IMR-90 (cell line): ENCODE measurements at regions not wholly inside any gene's neighbourhood (a gene's known extent, or its start where the extent isn't known, plus 50 kb on each side); places are given as distances from the start of the nearest gene placed in this dataset.

Experiments
- ATAC-seq: fragments of 200-7000 bp; cut with Tn5 transposase; 2 replicates; pipeline ENCODE4 v1.9.1; 2020; ENCODE audit warnings: low read depth, mild to moderate bottlenecking, moderate library complexity
- BruUV-seq: library from RNA; stranded (reverse); fragments of 400-500 nt; replicated peaks from 2 replicates; lab custom pipeline; 2021; lab: Mats Ljungman, UMichigan
- CTCF ChIA-PET: fragments of 300-600 bp; formaldehyde crosslinking; extraction: SDS; loops from one replicate; lab custom pipeline; 2021; ENCODE audit warnings: antibody characterized with exemption; lab: Yijun Ruan, JAX
- POLR2A ChIA-PET: fragments of 300-600 bp; sonication (Branson Sonifier 250); formaldehyde crosslinking; loops from one replicate; lab custom pipeline; 2022; ENCODE audit warnings: antibody characterized with exemption; ENCODE audit not compliant: unreplicated experiment; lab: Charles Lee
- DNase-seq: peaks from one replicate; pipeline ENCODE4 v3.0.0; 2013
- H2AFZ ChIP-seq: replicated peaks from 2 replicates; pipeline ENCODE3; 2013; ENCODE audit warnings: low read length, mild to moderate bottlenecking; ENCODE audit not compliant: poor library complexity
- H2AK5ac ChIP-seq: 2 replicates; pipeline ENCODE4 v1.6.1; 2013; ENCODE audit warnings: low read depth, low read length, inconsistent platforms
- H2AK9ac ChIP-seq: replicated peaks from 2 replicates; pipeline ENCODE3; 2013; ENCODE audit warnings: mild to moderate bottlenecking, low read depth, low read length, moderate library complexity; ENCODE audit not compliant: poor library complexity
- H2BK120ac ChIP-seq: 2 replicates; pipeline ENCODE4 v1.6.1; 2013; ENCODE audit warnings: low read depth, low read length, inconsistent platforms
- H2BK15ac ChIP-seq: 3 replicates; pipeline ENCODE4 v1.6.1; 2013; ENCODE audit warnings: low read depth, low read length, inconsistent platforms
- H2BK20ac ChIP-seq: 2 replicates; pipeline ENCODE4 v1.6.1; 2013; ENCODE audit warnings: low read depth, mild to moderate bottlenecking, inconsistent platforms, low read length, moderate library complexity
- H2BK5ac ChIP-seq: 2 replicates; pipeline ENCODE4 v1.6.1; 2013; ENCODE audit warnings: mild to moderate bottlenecking, low read depth, low read length, inconsistent platforms; ENCODE audit not compliant: poor library complexity, severe bottlenecking
- H3K14ac ChIP-seq: replicated peaks from 2 replicates; pipeline ENCODE4 v1.6.1; 2013; ENCODE audit warnings: low read depth, low read length, inconsistent platforms
- H3K18ac ChIP-seq: 2 replicates; pipeline ENCODE4 v1.6.1; 2013; ENCODE audit warnings: low read depth, low read length, control low read depth
- H3K23ac ChIP-seq: 2 replicates; pipeline ENCODE4 v1.6.1; 2013; ENCODE audit warnings: low read depth, low read length, inconsistent platforms
- H3K27ac ChIP-seq: 2 replicates; pipeline ENCODE4 v1.5.1; 2013; ENCODE audit warnings: mild to moderate bottlenecking, control low read depth, low read length; ENCODE audit not compliant: insufficient read depth
- H3K27me3 ChIP-seq: 2 replicates; pipeline ENCODE4 v1.6.1; 2013; ENCODE audit warnings: low read length; ENCODE audit not compliant: control insufficient read depth, insufficient read depth
- H3K36me3 ChIP-seq: 2 replicates; pipeline ENCODE4 v1.6.1; 2013; ENCODE audit warnings: low read length, mixed read lengths; ENCODE audit not compliant: control insufficient read depth, insufficient read depth
- H3K4ac ChIP-seq: 2 replicates; pipeline ENCODE4 v1.6.1; 2013; ENCODE audit warnings: low read depth, low read length, inconsistent platforms
- H3K4me1 ChIP-seq: 2 replicates; pipeline ENCODE4 v1.6.1; 2013; ENCODE audit warnings: low read length, mixed read lengths; ENCODE audit not compliant: control insufficient read depth, insufficient read depth
- H3K4me2 ChIP-seq: 2 replicates; pipeline ENCODE4 v1.6.1; 2013; ENCODE audit warnings: low read depth, mild to moderate bottlenecking, control low read depth, low read length, moderate library complexity
- H3K4me3 ChIP-seq: 2 replicates; pipeline ENCODE4 v1.5.1; 2013; ENCODE audit warnings: low read depth, mild to moderate bottlenecking, control low read depth, low read length, moderate library complexity; ENCODE audit not compliant: insufficient read depth
- H3K56ac ChIP-seq: 2 replicates; pipeline ENCODE4 v1.6.1; 2013; ENCODE audit warnings: low read length, inconsistent platforms; ENCODE audit not compliant: insufficient read depth; ENCODE audit errors: extremely low read depth
- H3K79me1 ChIP-seq, 2 experiments: 2 replicates each; pipeline ENCODE4 v1.6.1; 2013; ENCODE audit warnings: low read length in 2 of 2, inconsistent platforms in 1 of 2, low read depth in 1 of 2
- H3K9ac ChIP-seq: 2 replicates; pipeline ENCODE4 v1.6.1; 2013; ENCODE audit warnings: low read depth, low read length, control low read depth
- H3K9me1 ChIP-seq: 2 replicates; pipeline ENCODE4 v1.6.1; 2013; ENCODE audit warnings: low read length, inconsistent platforms; ENCODE audit not compliant: insufficient read depth
- H3K9me3 ChIP-seq: 2 replicates; pipeline ENCODE4 v1.6.1; 2013; ENCODE audit warnings: low read length; ENCODE audit not compliant: control insufficient read depth, insufficient read depth
- H4K20me1 ChIP-seq: 2 replicates; pipeline ENCODE4 v1.6.1; 2013; ENCODE audit warnings: low read length, inconsistent platforms; ENCODE audit not compliant: insufficient read depth
- H4K5ac ChIP-seq: 2 replicates; pipeline ENCODE4 v1.6.1; 2013; ENCODE audit warnings: mild to moderate bottlenecking, low read depth, low read length, control low read depth
- H4K8ac ChIP-seq, 2 experiments: 2 replicates each; pipeline ENCODE4 v1.6.1; 2013; ENCODE audit warnings: low read depth in 2 of 2, low read length in 2 of 2, control low read depth in 1 of 2, inconsistent platforms in 1 of 2
- H4K91ac ChIP-seq: 2 replicates; pipeline ENCODE4 v1.6.1; 2013; ENCODE audit warnings: low read depth, low read length, inconsistent platforms; ENCODE audit not compliant: insufficient read depth
- BHLHE40 ChIP-seq: fragments of 150-350 bp; IDR thresholded peaks from 2 replicates; pipeline ENCODE4 v1.6.1; 2016; ENCODE audit warnings: mild to moderate bottlenecking, low read depth, low read length
- CEBPB ChIP-seq: IDR thresholded peaks from 2 replicates; pipeline ENCODE4 v1.6.1; 2012; ENCODE audit warnings: low read depth, low read length, improper control_type of control experiment
- CHD1 ChIP-seq: IDR thresholded peaks from 2 replicates; pipeline ENCODE4 v1.6.1; 2012; ENCODE audit warnings: low read depth, low read length, improper control_type of control experiment
- ELK1 ChIP-seq: fragments of 150-350 bp; IDR thresholded peaks from 2 replicates; pipeline ENCODE4 v1.6.1; 2016; ENCODE audit warnings: low read depth, mild to moderate bottlenecking, low read length, moderate library complexity, borderline replicate concordance
- FOS ChIP-seq: fragments of 150-350 bp; IDR thresholded peaks from 2 replicates; pipeline ENCODE4 v1.6.1; 2016; ENCODE audit warnings: low read depth, low read length
- MAFK ChIP-seq: IDR thresholded peaks from 2 replicates; pipeline ENCODE4 v1.6.1; 2012; ENCODE audit warnings: low read depth, low read length, improper control_type of control experiment
- MAZ ChIP-seq: IDR thresholded peaks from 2 replicates; pipeline ENCODE4 v1.6.1; 2012; ENCODE audit warnings: low read depth, mild to moderate bottlenecking, low read length, improper control_type of control experiment, moderate library complexity, borderline replicate concordance
- MXI1 ChIP-seq: IDR thresholded peaks from 2 replicates; pipeline ENCODE4 v1.6.1; 2012; ENCODE audit warnings: low read depth, mild to moderate bottlenecking, low read length, moderate library complexity, borderline replicate concordance
- RAD21 ChIP-seq: IDR thresholded peaks from 2 replicates; pipeline ENCODE4 v1.6.1; 2012; ENCODE audit warnings: low read length, improper control_type of control experiment
- RCOR1 ChIP-seq: IDR thresholded peaks from 2 replicates; pipeline ENCODE4 v1.6.1; 2012; ENCODE audit warnings: mild to moderate bottlenecking, low read length, improper control_type of control experiment; ENCODE audit not compliant: insufficient replicate concordance
- RFX5 ChIP-seq: IDR thresholded peaks from 2 replicates; pipeline ENCODE4 v1.8.0; 2012; ENCODE audit warnings: low read depth, mild to moderate bottlenecking, low read length, moderate library complexity
- SMC3 ChIP-seq: fragments of 150-350 bp; IDR thresholded peaks from 2 replicates; pipeline ENCODE4 v1.6.1; 2016; ENCODE audit warnings: low read depth, mild to moderate bottlenecking, antibody characterized with exemption, low read length, moderate library complexity
- WGBS, 2 experiments: methylation state at CpG; one replicate each; pipeline versions ENCODE4 v1.1.5 to v1.1.7; 2013; ENCODE audit warnings: missing lambda C conversion rate in 2 of 2; ENCODE audit not compliant: insufficient read length in 1 of 2; ENCODE audit errors: extremely low coverage in 2 of 2; 5-methylcytosine and 5-hydroxymethylcytosine counted together
- dilution Hi-C: fragments of 300-500 bp; cut with HindIII; formaldehyde crosslinking; loops from one replicate; pipeline ENCODE4 v1.14.3; 2018; ENCODE audit warnings: low sequenced_read_pairs; ENCODE audit not compliant: unreplicated experiment
- in situ Hi-C: fragments of 300-500 bp; cut with MboI; formaldehyde crosslinking; loops from 3 replicates; pipeline ENCODE4 v1.14.3; 2019; ENCODE audit warnings: low sequenced_read_pairs, inconsistent platforms, mixed read lengths
- intact Hi-C: fragments of 100-400 bp; cut with micrococcal nuclease; formaldehyde crosslinking; loops from 2 replicates; pipeline ENCODE4 v1.10.0; 2022
- TF ChIP-seq, protein P1 (sequence below): conservative IDR thresholded peaks from 2 replicates; pipeline ENCODE4 v1.5.1; 2012; ENCODE audit warnings: mild to moderate bottlenecking, low read depth, low read length, improper control_type of control experiment
- TF ChIP-seq, protein P2 (sequence below): fragments of 150-350 bp; IDR thresholded peaks from 2 replicates; pipeline ENCODE4 v1.6.1; 2017; ENCODE audit warnings: mild to moderate bottlenecking, antibody characterized with exemption, low read length, low read depth

DNA sequence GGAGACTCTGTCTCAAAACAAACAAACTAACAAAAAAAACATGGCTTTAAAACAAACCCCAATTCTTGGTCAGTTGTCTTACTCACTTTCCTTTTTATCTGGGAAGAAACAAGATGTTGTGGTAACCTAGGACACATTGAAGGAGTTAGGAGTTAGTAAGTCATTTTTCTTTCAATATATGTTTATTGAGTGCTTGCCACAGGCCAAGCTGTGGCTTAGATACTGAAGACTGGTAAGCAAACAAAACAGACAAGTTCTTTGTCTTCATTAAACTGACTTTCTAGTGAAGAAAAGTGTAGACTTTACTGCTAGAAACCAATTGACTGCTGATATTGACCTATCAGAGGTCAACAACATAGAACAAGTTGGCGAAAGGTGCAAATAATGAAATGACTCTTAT lies 1228.3 kb upstream of the FAM98A start:
- Histone ChIP-seq H2BK15ac (no peak overlapping the region), H3K79me1 (no peaks in the 10 kb centered on the region), H3K18ac (no peak overlapping the region), H3K14ac (no peak overlapping the region), H3K4me1 (no peaks in the 10 kb centered on the region), H3K36me3 (no peaks in the 10 kb centered on the region), H2BK20ac (no peak overlapping the region), H4K91ac (no peak overlapping the region), H4K5ac (no peak overlapping the region), H3K4me3 (no peak overlapping the region), H3K4ac (no peak overlapping the region), H3K56ac (no peak overlapping the region), H3K27me3 (no peaks in the 10 kb centered on the region), H2AK5ac (no peak overlapping the region), H3K9me3 (peaks cover under 1% of the 10 kb centered on the region), H2AK9ac (no peak overlapping the region), H3K4me2 (no peak overlapping the region), H3K9ac (no peak overlapping the region), H2BK5ac (no peak overlapping the region), H4K20me1 (no peaks in the 10 kb centered on the region), H2BK120ac (no peak overlapping the region), H4K8ac (no peak overlapping the region), H3K23ac (no peak overlapping the region), H2AFZ (no peak overlapping the region), H3K27ac (no peak overlapping the region), H3K9me1 (no peaks in the 10 kb centered on the region)
- TF ChIP-seq RAD21 (no peak), CHD1 (no peak), MAFK (no peak), RFX5 (no peak), ELK1 (no peak), MXI1 (no peak), BHLHE40 (no peak), CEBPB (no peak), FOS (no peak), MAZ (no peak), RCOR1 (no peak), SMC3 (no peak)
- TF ChIP-seq, protein P1, sequence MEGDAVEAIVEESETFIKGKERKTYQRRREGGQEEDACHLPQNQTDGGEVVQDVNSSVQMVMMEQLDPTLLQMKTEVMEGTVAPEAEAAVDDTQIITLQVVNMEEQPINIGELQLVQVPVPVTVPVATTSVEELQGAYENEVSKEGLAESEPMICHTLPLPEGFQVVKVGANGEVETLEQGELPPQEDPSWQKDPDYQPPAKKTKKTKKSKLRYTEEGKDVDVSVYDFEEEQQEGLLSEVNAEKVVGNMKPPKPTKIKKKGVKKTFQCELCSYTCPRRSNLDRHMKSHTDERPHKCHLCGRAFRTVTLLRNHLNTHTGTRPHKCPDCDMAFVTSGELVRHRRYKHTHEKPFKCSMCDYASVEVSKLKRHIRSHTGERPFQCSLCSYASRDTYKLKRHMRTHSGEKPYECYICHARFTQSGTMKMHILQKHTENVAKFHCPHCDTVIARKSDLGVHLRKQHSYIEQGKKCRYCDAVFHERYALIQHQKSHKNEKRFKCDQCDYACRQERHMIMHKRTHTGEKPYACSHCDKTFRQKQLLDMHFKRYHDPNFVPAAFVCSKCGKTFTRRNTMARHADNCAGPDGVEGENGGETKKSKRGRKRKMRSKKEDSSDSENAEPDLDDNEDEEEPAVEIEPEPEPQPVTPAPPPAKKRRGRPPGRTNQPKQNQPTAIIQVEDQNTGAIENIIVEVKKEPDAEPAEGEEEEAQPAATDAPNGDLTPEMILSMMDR = no peak
- TF ChIP-seq, protein P2, sequence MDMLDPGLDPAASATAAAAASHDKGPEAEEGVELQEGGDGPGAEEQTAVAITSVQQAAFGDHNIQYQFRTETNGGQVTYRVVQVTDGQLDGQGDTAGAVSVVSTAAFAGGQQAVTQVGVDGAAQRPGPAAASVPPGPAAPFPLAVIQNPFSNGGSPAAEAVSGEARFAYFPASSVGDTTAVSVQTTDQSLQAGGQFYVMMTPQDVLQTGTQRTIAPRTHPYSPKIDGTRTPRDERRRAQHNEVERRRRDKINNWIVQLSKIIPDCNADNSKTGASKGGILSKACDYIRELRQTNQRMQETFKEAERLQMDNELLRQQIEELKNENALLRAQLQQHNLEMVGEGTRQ = no peak
- DNase-seq = no peak
- ChIA-PET POLR2A (no interaction called here), CTCF (no interaction called here)
- in situ Hi-C loops (no loop called here), intact Hi-C loops (no loop called here), dilution Hi-C loops (no loop called here)
- no CpG with 5 or more reads among the region's 1 CpG for WGBS, 2 experiments
- no TSS peak for BruUV-seq
- no peak for ATAC-seq
